ENCODE measurements at regions not wholly inside any gene's neighbourhood (a gene's known extent, or its start where the extent isn't known, plus 50 kb on each side); places are given as distances from the start of the nearest gene placed in this dataset.

GRCh38 chr13:74070513-74070912 is 63.7 kb downstream of the KLF12 start:
- in situ Hi-C loops (cut with MboI; ENCODE audit: low pct_unique_long_range_greater_than_20kb, low sequenced_read_pairs, unreplicated experiment): no loop called here
- no peak for DNase-seq (ENCODE audit: low spot score)
- no peak for TF ChIP-seq CTCF (IDR thresholded peaks at IDR 0.05; ENCODE audit: extremely low read depth, insufficient read depth, missing control alignments)

- in situ Hi-C loops (cut with MboI; ENCODE audit: low pct_unique_long_range_greater_than_20kb, low sequenced_read_pairs, unreplicated experiment): no loop called here
- peak; percentile 7 for DNase-seq (ENCODE audit: low spot score)
- no peak for TF ChIP-seq CTCF (IDR thresholded peaks at IDR 0.05; ENCODE audit: extremely low read depth, insufficient read depth, missing control alignments)
Observed at GRCh38 chr13:74070065-74070464, 64.1 kb downstream of the KLF12 start.

DNA sequence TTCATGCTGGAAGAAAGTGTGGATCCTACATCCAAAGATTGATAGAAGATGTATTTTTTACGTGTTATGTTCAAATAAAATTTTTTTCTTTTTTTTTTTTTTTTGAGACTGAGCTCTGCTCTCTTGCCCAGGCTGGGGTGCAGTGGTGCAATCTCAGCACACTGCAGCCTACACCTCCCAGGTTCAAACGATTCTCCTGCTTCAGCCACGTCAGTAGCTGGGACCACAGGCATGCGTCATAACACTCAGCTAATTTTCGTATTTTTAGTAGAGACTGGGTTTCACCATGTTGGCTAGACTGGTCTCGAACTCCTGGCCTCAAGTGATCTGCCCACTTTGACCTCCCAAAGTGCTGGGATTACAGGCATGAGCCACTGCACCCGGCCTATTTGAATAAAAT is 65.7 kb downstream of the KLF12 start:
- DNase-seq (ENCODE audit: low spot score): no peak
- TF ChIP-seq CTCF (IDR thresholded peaks at IDR 0.05; ENCODE audit: extremely low read depth, insufficient read depth, missing control alignments): no peak
- in situ Hi-C loops (cut with MboI; ENCODE audit: low pct_unique_long_range_greater_than_20kb, low sequenced_read_pairs, unreplicated experiment): no loop called here

- TF ChIP-seq CTCF (IDR thresholded peaks at IDR 0.05; ENCODE audit: extremely low read depth, insufficient read depth, missing control alignments): no peak
- no peak for DNase-seq (ENCODE audit: low spot score)
- in situ Hi-C loops (cut with MboI; ENCODE audit: low pct_unique_long_range_greater_than_20kb, low sequenced_read_pairs, unreplicated experiment): no loop called here
Observed at GRCh38 chr13:74067818-74068217, 66.4 kb downstream of the KLF12 start.

GRCh38 chr13:74066937-74067336 is 67.3 kb downstream of the KLF12 start:
- no peak for DNase-seq (ENCODE audit: low spot score)
- no peak for TF ChIP-seq CTCF (IDR thresholded peaks at IDR 0.05; ENCODE audit: extremely low read depth, insufficient read depth, missing control alignments)
- in situ Hi-C loops (cut with MboI; ENCODE audit: low pct_unique_long_range_greater_than_20kb, low sequenced_read_pairs, unreplicated experiment): no loop called here

DNA sequence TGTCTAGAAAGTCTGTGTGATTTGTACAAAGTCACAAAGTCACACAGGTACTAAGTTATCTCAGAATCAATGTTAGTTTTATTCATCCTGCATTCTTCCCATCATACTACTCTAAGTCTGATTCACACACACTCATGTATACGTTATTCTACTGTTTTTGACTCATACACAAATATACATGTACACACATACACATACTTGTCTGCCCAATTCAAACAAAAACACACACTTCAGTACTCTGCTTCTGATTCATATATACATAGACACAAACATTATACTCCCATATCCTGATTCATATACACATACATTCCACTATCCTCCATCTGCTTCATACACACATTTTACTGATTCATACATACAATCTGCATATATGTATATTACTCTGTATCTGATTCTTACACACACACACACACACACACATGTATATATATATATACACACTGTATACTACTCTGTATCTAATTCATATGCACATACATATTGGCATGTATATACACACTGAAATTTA is 69.3 kb downstream of the KLF12 start:
- in situ Hi-C loops (cut with MboI; ENCODE audit: low pct_unique_long_range_greater_than_20kb, low sequenced_read_pairs, unreplicated experiment): no loop called here
- TF ChIP-seq CTCF (IDR thresholded peaks at IDR 0.05; ENCODE audit: extremely low read depth, insufficient read depth, missing control alignments): no peak
- DNase-seq (ENCODE audit: low spot score): no peak
